GM12878 (cell line): ENCODE measurements at regions not wholly inside any gene's neighbourhood (a gene's known extent, or its start where the extent isn't known, plus 50 kb on each side); places are given as distances from the start of the nearest gene placed in this dataset.

Experiments used
- ATF7 ChIP-seq: fragments of 450-650 bp; IDR thresholded peaks from 2 replicates; pipeline ENCODE4 v1.6.1; 2016; ENCODE audit warnings: low read depth, mild to moderate bottlenecking
- EGR1 ChIP-seq, 2 experiments: IDR thresholded peaks; 1 replicate in 1 of 2; 2 replicates in 1 of 2; pipeline ENCODE4 v1.6.1; 2011 to 2012; ENCODE audit warnings: low read depth in 2 of 2, low read length in 2 of 2, borderline replicate concordance in 1 of 2, mild to moderate bottlenecking in 1 of 2, moderate library complexity in 1 of 2
- EZH2 ChIP-seq: IDR thresholded peaks from 2 replicates; pipeline ENCODE4 v1.6.1; 2012; ENCODE audit warnings: low read depth, mild to moderate bottlenecking, control low read depth, inconsistent platforms, low read length, borderline replicate concordance; ENCODE audit not compliant: control insufficient read depth
- POLR2A ChIP-seq: IDR thresholded peaks from 2 replicates; pipeline ENCODE4 v1.6.1; 2011; ENCODE audit warnings: low read depth, mild to moderate bottlenecking, low read length
- POLR2AphosphoS5 ChIP-seq: IDR thresholded peaks from 2 replicates; pipeline ENCODE4 v1.6.1; 2011; ENCODE audit warnings: mild to moderate bottlenecking, low read length, inconsistent platforms
- RCOR1 ChIP-seq: conservative IDR thresholded peaks from 2 replicates; pipeline ENCODE4 v1.6.1; 2012; ENCODE audit warnings: low read depth, low read length, improper control_type of control experiment
- RELA ChIP-seq: fragments of 450-650 bp; IDR thresholded peaks from 2 replicates; pipeline ENCODE4 v1.8.0; 2014; ENCODE audit warnings: borderline replicate concordance; ENCODE audit not compliant: partially characterized antibody

DNA sequence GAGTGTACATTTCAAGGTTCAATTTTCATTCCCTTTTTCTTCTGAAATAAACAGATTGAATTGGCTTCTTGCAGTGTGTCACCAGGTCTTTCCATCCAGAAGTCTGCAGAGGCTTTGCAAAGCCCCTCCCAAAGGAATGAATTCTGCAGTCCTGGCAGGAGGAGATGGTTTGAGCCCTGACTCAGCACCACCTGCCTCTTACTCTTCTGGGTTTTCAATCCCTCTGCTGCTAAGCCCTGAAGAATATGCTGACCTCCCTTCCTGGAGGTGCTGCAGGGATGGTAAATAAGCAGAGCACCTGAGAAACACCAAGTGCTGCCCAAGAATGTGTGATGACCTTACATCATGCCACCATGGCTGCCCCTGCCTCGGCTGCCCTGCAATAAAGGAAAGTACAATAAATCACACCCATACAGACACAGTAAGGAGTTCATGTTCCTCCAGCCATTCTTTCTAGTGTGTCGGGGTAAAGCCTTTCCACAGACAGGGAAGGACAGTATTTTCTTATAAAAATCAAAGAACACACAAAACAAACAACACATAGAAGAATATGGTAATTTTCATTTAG lies 209.2 kb downstream of the ZNF326 start:
- TF ChIP-seq POLR2A: no peak
- TF ChIP-seq EZH2: no peak
- TF ChIP-seq RELA: no peak
- TF ChIP-seq POLR2AphosphoS5: no peak
- no peak for TF ChIP-seq ATF7
- no peak for TF ChIP-seq EGR1 (IDR thresholded peaks at IDR 0.05; ENCODE audit: borderline replicate concordance in 1 of 2, low read depth in 2 of 2, low read length in 2 of 2)
- no peak for TF ChIP-seq RCOR1
